SU-DHL-6 (cell line): ENCODE measurements at regions not wholly inside any gene's neighbourhood (a gene's known extent, or its start where the extent isn't known, plus 50 kb on each side); places are given as distances from the start of the nearest gene placed in this dataset.

ENCODE experiments used
- EZH2phosphoT487 ChIP-seq: fragments of 200-600 bp; sonication (generic), shearing (Covaris generic); conservative IDR thresholded peaks from 2 replicates; pipeline ENCODE4 v1.6.1; 2018; ENCODE audit warnings: mild to moderate bottlenecking, antibody characterized with exemption, low read length, moderate library complexity, mixed read lengths
- TF ChIP-seq, protein P1 (sequence below): fragments of 200-600 bp; sonication (generic); IDR thresholded peaks from one replicate; pipeline ENCODE4 v1.5.1; 2017; ENCODE audit warnings: antibody characterized with exemption, mild to moderate bottlenecking, low read length, moderate library complexity; ENCODE audit not compliant: insufficient read depth, poor library complexity, severe bottlenecking

DNA sequence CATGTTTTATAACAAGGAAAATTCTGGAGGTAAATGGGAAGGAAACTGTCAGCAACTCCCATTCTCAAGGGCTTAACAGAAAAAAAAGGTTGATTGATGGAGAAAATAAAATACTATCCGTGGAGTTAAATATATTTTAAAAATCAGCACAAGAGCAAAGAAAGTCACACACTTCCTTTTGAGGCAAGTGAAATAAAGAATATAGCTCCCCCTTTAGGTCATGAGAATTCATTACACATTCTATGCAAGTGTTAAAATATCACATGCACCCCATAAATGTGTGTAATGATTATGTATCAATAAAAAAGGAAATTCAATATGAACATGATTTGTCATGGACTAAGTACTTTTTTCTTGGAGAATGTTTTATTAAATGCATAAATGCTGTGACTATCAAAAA is 349.2 kb downstream of the TPBG start:
- TF ChIP-seq, protein P1, sequence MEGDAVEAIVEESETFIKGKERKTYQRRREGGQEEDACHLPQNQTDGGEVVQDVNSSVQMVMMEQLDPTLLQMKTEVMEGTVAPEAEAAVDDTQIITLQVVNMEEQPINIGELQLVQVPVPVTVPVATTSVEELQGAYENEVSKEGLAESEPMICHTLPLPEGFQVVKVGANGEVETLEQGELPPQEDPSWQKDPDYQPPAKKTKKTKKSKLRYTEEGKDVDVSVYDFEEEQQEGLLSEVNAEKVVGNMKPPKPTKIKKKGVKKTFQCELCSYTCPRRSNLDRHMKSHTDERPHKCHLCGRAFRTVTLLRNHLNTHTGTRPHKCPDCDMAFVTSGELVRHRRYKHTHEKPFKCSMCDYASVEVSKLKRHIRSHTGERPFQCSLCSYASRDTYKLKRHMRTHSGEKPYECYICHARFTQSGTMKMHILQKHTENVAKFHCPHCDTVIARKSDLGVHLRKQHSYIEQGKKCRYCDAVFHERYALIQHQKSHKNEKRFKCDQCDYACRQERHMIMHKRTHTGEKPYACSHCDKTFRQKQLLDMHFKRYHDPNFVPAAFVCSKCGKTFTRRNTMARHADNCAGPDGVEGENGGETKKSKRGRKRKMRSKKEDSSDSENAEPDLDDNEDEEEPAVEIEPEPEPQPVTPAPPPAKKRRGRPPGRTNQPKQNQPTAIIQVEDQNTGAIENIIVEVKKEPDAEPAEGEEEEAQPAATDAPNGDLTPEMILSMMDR: peak; percentile 21
- TF ChIP-seq EZH2phosphoT487: no peak
